ENCODE measurements at regions not wholly inside any gene's neighbourhood (a gene's known extent, or its start where the extent isn't known, plus 50 kb on each side); places are given as distances from the start of the nearest gene placed in this dataset.
A peak's percentile ranks its signal among the peaks of the same experiment; 100 is the strongest.

- Histone ChIP-seq H3K27ac (no peak overlapping the region), H3K4me1 (no peaks in the 10 kb centered on the region), H3K4me3 (no peak overlapping the region), H3K9me3 (no peaks in the 10 kb centered on the region), H3K27me3 (no peaks in the 10 kb centered on the region), H3K36me3 (no peaks in the 10 kb centered on the region)
- intact Hi-C loops (cut with DNase I) = no loop called here
- TF ChIP-seq, protein P1, sequence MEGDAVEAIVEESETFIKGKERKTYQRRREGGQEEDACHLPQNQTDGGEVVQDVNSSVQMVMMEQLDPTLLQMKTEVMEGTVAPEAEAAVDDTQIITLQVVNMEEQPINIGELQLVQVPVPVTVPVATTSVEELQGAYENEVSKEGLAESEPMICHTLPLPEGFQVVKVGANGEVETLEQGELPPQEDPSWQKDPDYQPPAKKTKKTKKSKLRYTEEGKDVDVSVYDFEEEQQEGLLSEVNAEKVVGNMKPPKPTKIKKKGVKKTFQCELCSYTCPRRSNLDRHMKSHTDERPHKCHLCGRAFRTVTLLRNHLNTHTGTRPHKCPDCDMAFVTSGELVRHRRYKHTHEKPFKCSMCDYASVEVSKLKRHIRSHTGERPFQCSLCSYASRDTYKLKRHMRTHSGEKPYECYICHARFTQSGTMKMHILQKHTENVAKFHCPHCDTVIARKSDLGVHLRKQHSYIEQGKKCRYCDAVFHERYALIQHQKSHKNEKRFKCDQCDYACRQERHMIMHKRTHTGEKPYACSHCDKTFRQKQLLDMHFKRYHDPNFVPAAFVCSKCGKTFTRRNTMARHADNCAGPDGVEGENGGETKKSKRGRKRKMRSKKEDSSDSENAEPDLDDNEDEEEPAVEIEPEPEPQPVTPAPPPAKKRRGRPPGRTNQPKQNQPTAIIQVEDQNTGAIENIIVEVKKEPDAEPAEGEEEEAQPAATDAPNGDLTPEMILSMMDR (IDR thresholded peaks at IDR 0.05) = no peak
- ATAC-seq (no peak), DNase-seq (no peak)
These were observed 202.5 kb upstream of the RBMS1 start for GRCh38 chr2:160696087-160696452.

- DNase-seq (no peak), ATAC-seq (no peak)
- TF ChIP-seq, protein P1 (IDR thresholded peaks at IDR 0.05) = no peak
- H3K9me3 ChIP-seq = no peaks in the 10 kb centered on the region
- no peak overlapping the region for H3K27ac ChIP-seq
- intact Hi-C loops (cut with DNase I) = no loop called here
- no peaks in the 10 kb centered on the region for H3K36me3 ChIP-seq
- no peaks in the 10 kb centered on the region for H3K4me1 ChIP-seq
- H3K4me3 ChIP-seq = no peak overlapping the region
- no peaks in the 10 kb centered on the region for H3K27me3 ChIP-seq
These were observed 204.2 kb upstream of the RBMS1 start for GRCh38 chr2:160697817-160698216.

DNA sequence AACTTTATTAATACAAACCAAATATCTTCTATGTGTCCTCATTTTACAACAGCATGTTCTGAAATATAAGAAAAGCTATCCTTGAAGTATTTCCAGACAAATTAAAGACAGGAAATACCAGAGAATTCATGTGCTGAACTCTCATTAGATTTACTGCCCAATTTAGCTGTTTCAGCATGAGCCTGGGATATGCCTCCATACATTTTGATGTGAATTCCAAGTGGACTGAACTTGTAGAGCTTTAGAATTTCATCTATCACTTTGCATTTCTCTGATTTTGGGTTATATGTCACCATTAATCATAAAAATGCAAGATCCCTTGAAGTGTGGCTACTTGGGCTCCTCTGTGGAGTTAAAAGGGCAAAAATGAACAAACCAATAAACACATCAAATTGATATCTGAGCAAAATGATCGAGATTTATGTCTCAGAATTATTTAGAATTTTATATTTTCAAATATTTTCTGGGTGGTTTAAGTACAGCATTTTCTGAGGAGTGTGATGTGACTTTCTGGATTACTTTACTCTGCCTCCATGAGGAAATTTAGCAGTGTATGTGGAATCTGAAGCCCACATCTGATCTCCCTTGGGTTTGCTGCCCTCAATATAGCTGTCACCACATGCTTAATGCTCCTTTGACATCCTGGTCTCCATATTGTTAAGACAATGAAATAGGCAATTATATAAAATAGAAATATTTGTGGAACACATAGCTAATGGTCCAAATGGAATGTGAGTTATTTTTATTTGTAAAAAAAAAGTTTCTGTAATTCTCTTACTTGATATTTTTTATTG, 206.6 kb upstream of the RBMS1 start:
- Histone ChIP-seq H3K27ac (no peak overlapping the region), H3K4me3 (no peak overlapping the region), H3K4me1 (peaks cover 10 to 11% of the 10 kb centered on the region in 2 donors), H3K9me3 (no peaks in the 10 kb centered on the region), H3K27me3 (no peaks in the 10 kb centered on the region), H3K36me3 (no peaks in the 10 kb centered on the region)
- intact Hi-C loops (cut with DNase I) = no loop called here
- DNase-seq (peak in 1 of 4 donors; percentile 16), ATAC-seq (no peak)
- TF ChIP-seq, protein P1 (IDR thresholded peaks at IDR 0.05) = no peak

- intact Hi-C loops (cut with DNase I) = no loop called here
- Histone ChIP-seq H3K4me1 (peaks cover 10 to 11% of the 10 kb centered on the region in 2 donors), H3K36me3 (no peaks in the 10 kb centered on the region), H3K27me3 (no peaks in the 10 kb centered on the region), H3K27ac (no peak overlapping the region), H3K9me3 (no peaks in the 10 kb centered on the region), H3K4me3 (no peak overlapping the region)
- TF ChIP-seq, protein P1 (IDR thresholded peaks at IDR 0.05) = no peak
- DNase-seq = no peak
- no peak for ATAC-seq
These were observed 208.2 kb upstream of the RBMS1 start for GRCh38 chr2:160701822-160702221.

- peaks cover 0 to 3% of the 10 kb centered on the region in 2 donors for H3K9me3 ChIP-seq
These were observed 209.1 kb upstream of the RBMS1 start for GRCh38 chr2:160702754-160703153.

More at GRCh38 chr2:160702754-160703153, 209.1 kb upstream of the RBMS1 start:
- no peak overlapping the region for H3K4me3 ChIP-seq
- ATAC-seq = no peak
- no peak overlapping the region for H3K27ac ChIP-seq
- no peaks in the 10 kb centered on the region for H3K36me3 ChIP-seq
- peaks cover 10 to 11% of the 10 kb centered on the region in 2 donors for H3K4me1 ChIP-seq
- DNase-seq = no peak
- intact Hi-C loops (cut with DNase I) = no loop called here
- no peaks in the 10 kb centered on the region for H3K27me3 ChIP-seq
- TF ChIP-seq, protein P1 (IDR thresholded peaks at IDR 0.05) = no peak
